DND-41 (cell line): ENCODE measurements at regions not wholly inside any gene's neighbourhood (a gene's known extent, or its start where the extent isn't known, plus 50 kb on each side); places are given as distances from the start of the nearest gene placed in this dataset.

Source experiments
- ATAC-seq: fragments of 200-7000 bp; cut with Tn5 transposase; 3 replicates; pipeline ENCODE4 v1.9.1; 2021; ENCODE audit warnings: low read depth; ENCODE audit not compliant: insufficient read depth
- DNase-seq: peaks from one replicate; pipeline ENCODE4 v3.0.0-alpha.2; 2020
- H2AFZ ChIP-seq: 2 replicates; pipeline ENCODE4 v1.6.0; 2012; ENCODE audit warnings: low read depth, low read length
- H3K27ac ChIP-seq: 2 replicates; pipeline ENCODE4 v1.5.1; 2012; ENCODE audit warnings: low read length, inconsistent platforms
- H3K27me3 ChIP-seq: fragments of 200-600 bp; sonication (generic); 2 replicates; pipeline ENCODE4 v1.6.0; 2012; ENCODE audit warnings: low read length, mild to moderate bottlenecking, inconsistent platforms; ENCODE audit not compliant: insufficient read depth, poor library complexity
- H3K36me3 ChIP-seq: 2 replicates; pipeline ENCODE4 v1.5.1; 2012; ENCODE audit warnings: low read length, inconsistent platforms; ENCODE audit not compliant: insufficient read depth
- H3K4me1 ChIP-seq: 2 replicates; pipeline ENCODE4 v1.5.1; 2012; ENCODE audit warnings: mild to moderate bottlenecking, low read length; ENCODE audit not compliant: insufficient read depth
- H3K4me2 ChIP-seq: 2 replicates; pipeline ENCODE4 v1.6.0; 2012; ENCODE audit warnings: mild to moderate bottlenecking, moderate library complexity, low read length, inconsistent platforms; ENCODE audit not compliant: insufficient read depth
- H3K4me3 ChIP-seq, 2 experiments: fragments of 200-600 bp in 1 of 2; shearing (Covaris generic) in 1 of 2; 2 replicates each; pipeline ENCODE4 v1.5.1; 2012 to 2016; ENCODE audit warnings: inconsistent platforms in 2 of 2, low read length in 2 of 2, mild to moderate bottlenecking in 2 of 2, low read depth in 1 of 2, moderate library complexity in 1 of 2
- H3K79me2 ChIP-seq: 2 replicates; pipeline ENCODE4 v1.6.0; 2012; ENCODE audit warnings: low read length, inconsistent platforms; ENCODE audit not compliant: insufficient read depth
- H3K9ac ChIP-seq: 2 replicates; pipeline ENCODE4 v1.6.0; 2012; ENCODE audit warnings: low read depth, mild to moderate bottlenecking, inconsistent platforms, low read length, moderate library complexity
- H3K9me3 ChIP-seq: 2 replicates; pipeline ENCODE4 v1.5.1; 2012; ENCODE audit warnings: low read length, moderate library complexity, mild to moderate bottlenecking, inconsistent platforms; ENCODE audit not compliant: insufficient read depth, severe bottlenecking
- H4K20me1 ChIP-seq: 2 replicates; pipeline ENCODE4 v1.6.0; 2012; ENCODE audit warnings: low read length; ENCODE audit not compliant: insufficient read depth
- CTCF ChIP-seq: IDR thresholded peaks from 2 replicates; pipeline ENCODE4 v1.5.1; 2012; ENCODE audit warnings: borderline replicate concordance, low read length, moderate library complexity, mild to moderate bottlenecking; ENCODE audit not compliant: poor library complexity, severe bottlenecking; ENCODE audit errors: extremely low read depth
- EZH2 ChIP-seq: IDR thresholded peaks from 3 replicates; pipeline ENCODE4 v1.6.1; 2012; ENCODE audit warnings: borderline replicate concordance, low read depth, mild to moderate bottlenecking, moderate library complexity, low read length, inconsistent platforms; ENCODE audit not compliant: severe bottlenecking

- TF ChIP-seq EZH2 (no peak), CTCF (no peak)
- no peak for ATAC-seq
- no peaks in the 10 kb centered on the region for H3K4me1 ChIP-seq
- no peaks in the 10 kb centered on the region for H3K9me3 ChIP-seq
- H3K27me3 ChIP-seq = no peaks in the 10 kb centered on the region
- H3K36me3 ChIP-seq = no peaks in the 10 kb centered on the region
- H3K9ac ChIP-seq = no peak overlapping the region
- no peak for DNase-seq
- H3K79me2 ChIP-seq = no peaks in the 10 kb centered on the region
- no peak overlapping the region for H3K4me2 ChIP-seq
- no peak overlapping the region for H3K4me3 ChIP-seq
- no peaks in the 10 kb centered on the region for H4K20me1 ChIP-seq
- H2AFZ ChIP-seq = no peak overlapping the region
- H3K27ac ChIP-seq = no peak overlapping the region
Observed at GRCh38 chr9:28101509-28101908, 528.2 kb upstream of the C9orf72 start.

- H4K20me1 ChIP-seq = no peaks in the 10 kb centered on the region
- no peaks in the 10 kb centered on the region for H3K9me3 ChIP-seq
- no peak overlapping the region for H3K9ac ChIP-seq
- H3K4me2 ChIP-seq = no peak overlapping the region
- no peak for DNase-seq
- no peaks in the 10 kb centered on the region for H3K79me2 ChIP-seq
- H3K4me3 ChIP-seq = no peak overlapping the region
- H3K36me3 ChIP-seq = no peaks in the 10 kb centered on the region
- H3K27ac ChIP-seq = no peak overlapping the region
- no peaks in the 10 kb centered on the region for H3K27me3 ChIP-seq
- H3K4me1 ChIP-seq = no peaks in the 10 kb centered on the region
- TF ChIP-seq CTCF (no peak), EZH2 (no peak)
- ATAC-seq = no peak
- no peak overlapping the region for H2AFZ ChIP-seq
Observed at GRCh38 chr9:28105001-28105400, 531.7 kb upstream of the C9orf72 start.

GRCh38 chr9:28120184-28120583 lies 546.9 kb upstream of the C9orf72 start:
- H3K4me3 ChIP-seq = no peak overlapping the region
- no peaks in the 10 kb centered on the region for H3K36me3 ChIP-seq
- no peak overlapping the region for H3K9ac ChIP-seq
- H3K27ac ChIP-seq = no peak overlapping the region
- no peak for ATAC-seq
- DNase-seq = no peak
- H2AFZ ChIP-seq = no peak overlapping the region
- no peaks in the 10 kb centered on the region for H3K4me1 ChIP-seq
- no peak overlapping the region for H3K4me2 ChIP-seq
- H4K20me1 ChIP-seq = no peaks in the 10 kb centered on the region
- H3K79me2 ChIP-seq = no peaks in the 10 kb centered on the region
- no peaks in the 10 kb centered on the region for H3K9me3 ChIP-seq
- no peak for TF ChIP-seq CTCF
- TF ChIP-seq EZH2 = no peak
- no peaks in the 10 kb centered on the region for H3K27me3 ChIP-seq

DNA sequence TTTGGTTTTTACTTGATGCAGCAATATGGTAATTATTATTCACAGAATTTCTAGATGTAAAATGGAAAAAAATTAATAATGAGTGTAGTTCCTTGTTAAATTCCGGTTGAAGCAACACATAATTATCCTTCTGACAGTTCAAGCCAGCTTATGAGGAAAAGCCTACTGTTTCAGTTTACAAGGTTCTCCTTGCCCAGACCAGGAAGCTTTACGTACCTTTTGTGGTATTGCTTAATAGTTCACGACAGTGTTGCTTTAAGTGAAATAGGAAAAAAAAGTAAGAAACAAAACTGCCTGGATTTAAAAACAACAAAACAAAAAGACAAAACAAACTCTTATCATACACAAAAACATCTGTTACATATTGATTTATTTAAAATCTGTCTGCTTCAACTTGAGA lies 547.3 kb upstream of the C9orf72 start:
- TF ChIP-seq EZH2 (no peak), CTCF (no peak)
- Histone ChIP-seq H3K4me2 (no peak overlapping the region), H3K4me3 (no peak overlapping the region), H3K9ac (no peak overlapping the region), H3K36me3 (no peaks in the 10 kb centered on the region), H3K79me2 (no peaks in the 10 kb centered on the region), H2AFZ (no peak overlapping the region), H3K27ac (no peak overlapping the region), H4K20me1 (no peaks in the 10 kb centered on the region), H3K27me3 (no peaks in the 10 kb centered on the region), H3K9me3 (no peaks in the 10 kb centered on the region), H3K4me1 (no peaks in the 10 kb centered on the region)
- no peak for DNase-seq
- ATAC-seq = no peak
